GM19324 (cell line): ENCODE measurements at regions not wholly inside any gene's neighbourhood (a gene's known extent, or its start where the extent isn't known, plus 50 kb on each side); places are given as distances from the start of the nearest gene placed in this dataset.

Source experiments
- ATAC-seq: cut with Tn5 transposase; IDR thresholded peaks from one replicate; pipeline ENCODE4 v1.9.1; 2021; ENCODE audit warnings: mild to moderate bottlenecking, moderate library complexity; ENCODE audit not compliant: unreplicated experiment, low FRiP score

DNA sequence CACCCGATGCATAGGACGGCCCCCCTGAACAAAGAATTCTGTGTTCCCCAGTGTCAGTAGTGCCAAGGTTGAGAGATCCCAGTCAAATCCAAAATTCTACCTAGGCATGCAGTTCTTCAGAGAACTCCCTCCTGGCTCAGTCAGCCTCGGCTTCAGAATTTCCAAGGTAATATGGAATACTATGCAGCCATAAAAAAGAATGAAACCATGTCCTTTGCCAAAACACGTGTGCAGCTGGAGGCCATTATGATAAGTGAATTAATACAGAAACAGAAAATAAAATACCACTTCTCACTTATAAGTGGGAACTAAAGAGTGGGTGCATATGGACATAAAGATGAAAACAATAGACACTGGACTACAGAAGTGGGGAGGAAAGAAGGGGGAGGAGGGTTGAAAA, 87.1 kb upstream of the TRIO start:
- ATAC-seq, result no peak

DNA sequence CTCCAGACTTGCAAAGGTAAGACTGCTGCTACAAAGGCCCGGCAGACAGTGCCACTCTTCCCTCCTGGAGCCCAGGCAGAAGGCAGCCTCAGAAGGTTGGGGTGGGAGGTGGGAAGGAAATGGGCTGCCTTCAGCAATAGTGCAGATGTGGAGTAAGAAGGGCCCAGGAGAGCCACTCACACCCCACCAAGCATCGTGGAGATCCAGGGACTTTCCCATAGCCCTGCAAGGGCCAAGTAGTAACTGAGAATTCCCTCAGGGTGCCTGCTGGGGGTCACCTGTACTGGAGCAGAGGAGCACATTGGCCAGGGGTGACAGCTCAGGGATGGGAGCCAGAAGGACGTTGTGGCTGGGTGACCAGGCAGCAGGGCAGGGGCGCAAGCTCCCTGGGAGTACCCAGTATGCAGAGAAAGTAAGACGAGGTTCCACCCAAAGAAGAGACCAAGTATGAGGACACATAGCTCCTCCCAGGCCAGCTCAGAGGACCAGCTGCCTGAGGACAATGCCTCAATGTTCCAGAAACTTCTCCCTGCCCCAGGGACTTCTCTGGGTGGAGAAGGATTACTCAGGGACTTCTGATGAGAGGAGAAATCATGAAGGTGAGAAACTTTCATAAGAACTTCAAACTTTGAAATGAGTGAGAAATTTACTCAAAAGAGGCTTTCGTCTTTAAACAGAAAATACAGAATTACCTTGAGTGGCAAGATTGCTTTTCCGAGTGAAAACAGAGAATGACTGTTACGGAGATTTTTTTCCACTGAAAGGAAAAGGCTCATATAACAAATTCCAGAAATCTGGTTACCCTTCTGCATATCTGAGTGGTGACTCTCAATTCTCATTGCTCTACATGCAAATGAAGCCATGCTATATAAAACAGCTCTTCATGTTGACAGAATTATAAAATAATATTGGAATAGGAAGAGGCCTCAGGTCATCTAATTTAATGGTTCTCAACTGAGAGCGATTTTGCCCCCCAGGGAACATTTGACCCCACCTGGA, 87.9 kb upstream of the TRIO start:
- no peak for ATAC-seq

DNA sequence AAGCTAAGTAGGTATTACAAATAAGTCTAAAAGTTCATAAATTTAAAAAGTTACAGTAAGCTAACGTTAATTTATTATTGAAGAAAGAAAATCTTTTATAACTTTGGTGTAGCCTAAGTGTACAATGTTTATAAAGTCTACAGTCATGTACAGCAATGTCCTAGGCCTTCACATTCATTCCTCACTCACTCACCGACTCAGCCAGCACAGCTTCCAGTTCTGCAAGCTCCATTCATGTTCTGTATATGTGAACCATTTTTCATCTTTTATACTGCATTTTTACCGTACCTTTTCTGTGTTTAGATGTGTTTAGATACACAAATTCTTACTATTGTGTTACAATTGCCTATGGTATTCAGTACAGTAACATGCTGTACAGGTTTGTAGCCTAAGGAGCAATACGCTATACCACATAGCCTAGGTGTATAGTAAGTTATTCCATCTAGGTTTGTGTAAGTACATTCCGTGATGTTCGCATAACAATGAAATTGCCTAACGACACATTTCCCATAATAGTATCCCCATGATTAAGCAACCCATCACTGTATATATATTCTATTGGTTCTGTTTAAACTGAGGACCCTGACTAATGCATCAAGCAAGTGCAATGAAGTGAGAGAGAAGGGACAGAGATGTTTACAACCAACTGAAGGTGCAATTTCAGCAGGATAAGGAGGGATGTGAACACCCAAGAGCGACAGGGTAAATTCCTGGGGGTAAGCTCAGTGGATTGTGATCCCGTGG, 88.9 kb upstream of the TRIO start:
- ATAC-seq, result no peak

DNA sequence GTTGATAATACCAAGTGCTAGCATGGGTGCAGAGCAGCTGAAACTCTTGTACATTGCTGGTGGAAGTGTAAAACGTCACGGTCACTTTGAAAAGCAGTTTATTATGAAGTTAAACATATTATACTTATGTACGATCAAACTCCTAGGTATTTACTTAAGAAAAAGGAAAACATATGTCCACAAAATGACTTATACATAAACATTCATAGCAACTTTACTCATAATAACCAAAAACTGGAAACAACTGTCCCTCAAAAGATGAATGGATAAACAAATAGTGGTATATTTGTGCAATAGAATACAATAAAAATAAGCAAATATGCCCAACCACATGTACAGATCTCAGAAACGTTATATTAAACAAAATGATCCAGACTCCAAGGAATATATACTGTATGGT, 92.3 kb upstream of the TRIO start:
- no peak for ATAC-seq

DNA sequence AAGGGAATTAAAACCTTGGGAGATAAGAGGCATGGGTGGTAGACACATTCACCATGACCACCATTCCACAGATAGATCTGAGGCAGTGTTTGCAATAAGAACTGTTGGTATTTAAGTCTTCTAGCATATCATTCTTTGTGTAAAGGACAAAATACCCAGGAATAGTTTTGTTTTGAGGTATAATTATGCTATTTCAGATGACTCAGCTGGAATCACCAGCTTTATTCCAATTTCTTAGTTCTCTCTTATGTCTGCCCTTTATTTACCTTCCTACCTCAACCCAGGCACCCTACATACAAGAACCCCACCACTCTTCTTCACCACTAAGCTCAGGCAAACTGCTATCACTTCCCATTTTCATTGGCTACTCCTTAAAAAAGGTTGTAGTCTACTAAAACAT, 94.7 kb upstream of the TRIO start:
- ATAC-seq, result no peak

DNA sequence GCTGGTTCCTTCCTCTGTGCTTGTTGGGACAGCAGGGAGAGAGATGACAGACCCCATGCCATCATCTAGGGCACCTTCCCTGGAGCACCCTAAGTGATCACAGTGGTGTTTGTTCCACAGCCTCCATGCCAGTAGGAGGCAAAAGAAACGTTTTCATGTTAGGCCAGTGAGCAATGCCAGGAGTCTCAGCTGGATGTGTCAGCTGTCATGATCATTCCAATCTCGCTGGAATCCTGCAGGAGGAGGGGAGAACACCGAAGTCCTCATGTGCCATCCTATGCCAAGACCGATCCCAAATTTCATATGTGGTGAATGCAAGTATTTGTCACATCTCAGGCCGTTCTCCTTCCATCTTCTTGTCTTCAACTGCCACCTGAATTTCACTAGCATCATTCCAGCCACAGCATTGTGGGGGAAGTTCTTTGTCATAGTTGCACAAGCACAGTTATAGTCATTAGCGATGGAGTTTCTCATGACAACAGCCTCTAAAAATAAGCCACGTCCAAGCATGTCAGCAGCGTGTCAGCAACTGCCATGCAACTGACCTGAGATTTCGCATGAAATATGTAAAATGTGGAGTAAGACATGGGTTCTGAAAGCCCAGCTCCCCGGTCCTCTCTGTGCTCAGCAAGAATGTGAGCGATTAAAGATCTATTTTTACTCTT, 97.2 kb upstream of the DNAH5 start:
- ATAC-seq, result no peak

DNA sequence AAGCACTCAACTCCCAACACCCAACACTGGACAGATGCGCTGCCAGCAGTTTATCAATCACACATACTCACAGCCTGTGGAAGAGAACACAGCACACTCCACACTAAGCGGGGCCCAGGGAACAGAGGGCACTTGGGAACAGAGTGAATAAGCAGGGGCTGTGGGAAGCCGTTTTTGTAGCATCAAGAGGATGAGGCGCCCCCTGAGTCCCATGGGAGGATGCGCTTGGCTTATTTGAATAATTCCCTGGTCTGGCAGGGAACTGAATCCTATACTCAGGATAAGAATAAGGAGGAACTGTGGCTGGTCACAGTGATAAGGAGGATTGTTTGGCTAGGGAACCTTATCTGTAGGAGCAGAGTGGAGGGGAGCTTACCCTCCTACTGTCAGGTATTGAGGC, 96.1 kb upstream of the DNAH5 start:
- no peak for ATAC-seq

DNA sequence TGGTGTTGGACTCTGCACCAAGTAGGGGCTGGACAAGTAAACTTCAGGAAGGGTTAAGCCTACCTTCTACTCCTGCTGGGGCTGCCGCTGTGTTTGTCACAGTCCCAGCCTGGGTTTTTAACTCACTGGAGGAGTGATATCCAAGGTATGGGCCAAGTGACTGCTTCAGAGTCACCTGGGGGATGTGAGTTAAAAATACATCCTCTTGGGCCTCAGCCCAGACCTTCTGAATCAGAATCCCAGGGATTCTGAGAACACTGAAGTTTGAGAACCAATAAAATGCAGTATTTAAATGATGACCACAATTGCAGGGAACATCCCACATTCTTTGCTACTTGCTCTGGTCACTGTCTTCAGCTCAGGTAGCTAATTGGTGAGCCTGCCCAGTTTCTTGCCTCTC, 95.1 kb upstream of the DNAH5 start:
- no peak for ATAC-seq

DNA sequence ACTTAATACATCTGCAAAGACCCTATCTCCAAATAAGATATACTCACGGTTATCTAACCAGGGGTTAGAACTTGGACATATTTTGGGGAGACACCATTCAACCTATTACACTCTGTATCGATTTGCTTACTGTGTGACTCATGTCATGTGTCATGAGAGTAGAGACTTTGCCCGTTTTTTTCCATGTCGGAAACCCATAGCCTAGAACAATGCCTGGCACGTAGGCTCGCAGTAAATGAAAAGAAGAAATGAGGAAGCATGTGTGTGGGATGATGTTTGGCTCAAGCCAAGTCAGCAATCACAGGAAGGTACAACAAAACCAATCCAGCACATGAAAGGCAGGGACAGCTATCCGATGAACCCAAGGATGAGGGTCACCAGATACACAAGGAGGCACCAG, 94.6 kb upstream of the DNAH5 start:
- ATAC-seq, result no peak

DNA sequence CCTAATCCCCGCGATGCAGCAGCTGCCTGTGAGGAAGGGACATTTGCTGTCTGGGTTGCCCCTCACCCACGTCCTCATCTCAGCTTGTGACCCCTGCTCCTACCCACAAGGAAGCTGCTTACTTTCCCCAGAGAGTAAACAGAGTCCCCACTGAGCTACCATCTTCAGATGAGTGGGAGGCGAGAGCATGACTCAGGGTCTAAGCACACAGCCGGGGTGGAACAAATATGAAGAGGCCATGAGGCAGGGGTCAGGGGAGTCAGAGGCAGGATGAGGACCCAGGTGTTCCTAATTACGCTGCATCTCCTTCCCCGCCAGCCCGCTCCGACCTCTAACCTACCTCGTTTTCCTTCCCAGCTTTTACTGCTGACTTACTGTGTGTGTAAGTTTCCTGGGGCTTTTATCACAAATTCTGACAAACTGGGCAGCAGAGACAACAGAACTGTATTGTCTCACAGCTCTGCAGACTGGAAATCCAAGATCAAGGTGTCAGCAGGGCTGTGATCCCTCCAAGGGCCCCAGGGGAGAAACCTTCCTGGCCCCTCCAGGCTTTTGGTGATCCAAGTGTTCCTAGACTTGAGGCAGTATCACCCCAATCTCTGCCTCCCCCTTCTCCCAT, 94.0 kb upstream of the DNAH5 start:
- no peak for ATAC-seq

DNA sequence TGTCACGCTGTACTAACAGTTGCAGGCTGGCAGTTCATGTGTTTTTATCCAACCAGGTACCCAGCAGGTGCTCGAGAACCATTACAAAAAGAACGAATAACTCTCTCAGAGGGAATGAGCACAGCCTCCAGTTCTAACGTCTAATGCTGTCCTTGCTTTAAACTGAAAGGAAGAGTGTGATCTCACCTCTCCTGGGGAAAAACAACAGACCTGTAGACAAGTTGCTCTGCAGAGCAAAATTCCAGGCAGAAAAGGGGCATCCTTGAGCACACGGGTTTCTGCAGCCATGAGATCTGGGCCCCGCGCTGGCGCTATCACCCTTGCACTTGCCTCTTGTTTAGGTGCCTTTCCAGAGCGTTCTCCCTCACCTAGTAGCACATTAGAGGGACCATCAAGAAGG, 92.5 kb upstream of the DNAH5 start:
- no peak for ATAC-seq

DNA sequence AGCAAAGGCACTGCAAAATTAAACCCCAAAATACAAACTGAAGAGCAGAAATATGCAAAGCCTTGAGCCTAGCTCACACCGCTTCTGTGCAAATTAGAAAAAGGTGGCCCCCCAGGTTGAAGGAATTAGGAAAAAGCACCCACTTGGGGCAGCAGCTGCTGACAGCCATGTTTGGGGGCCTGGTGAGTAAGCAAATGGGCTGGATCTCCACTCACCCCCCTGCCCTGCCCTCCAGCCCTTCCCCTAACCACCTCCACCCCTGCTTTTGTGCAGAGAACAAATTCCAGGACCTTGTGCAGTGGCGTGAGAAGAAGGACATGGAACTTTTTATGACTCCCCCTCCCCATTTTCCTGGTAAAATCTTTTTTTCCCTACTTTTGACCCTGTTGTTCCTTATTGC, 92.0 kb upstream of the DNAH5 start:
- ATAC-seq, result no peak

DNA sequence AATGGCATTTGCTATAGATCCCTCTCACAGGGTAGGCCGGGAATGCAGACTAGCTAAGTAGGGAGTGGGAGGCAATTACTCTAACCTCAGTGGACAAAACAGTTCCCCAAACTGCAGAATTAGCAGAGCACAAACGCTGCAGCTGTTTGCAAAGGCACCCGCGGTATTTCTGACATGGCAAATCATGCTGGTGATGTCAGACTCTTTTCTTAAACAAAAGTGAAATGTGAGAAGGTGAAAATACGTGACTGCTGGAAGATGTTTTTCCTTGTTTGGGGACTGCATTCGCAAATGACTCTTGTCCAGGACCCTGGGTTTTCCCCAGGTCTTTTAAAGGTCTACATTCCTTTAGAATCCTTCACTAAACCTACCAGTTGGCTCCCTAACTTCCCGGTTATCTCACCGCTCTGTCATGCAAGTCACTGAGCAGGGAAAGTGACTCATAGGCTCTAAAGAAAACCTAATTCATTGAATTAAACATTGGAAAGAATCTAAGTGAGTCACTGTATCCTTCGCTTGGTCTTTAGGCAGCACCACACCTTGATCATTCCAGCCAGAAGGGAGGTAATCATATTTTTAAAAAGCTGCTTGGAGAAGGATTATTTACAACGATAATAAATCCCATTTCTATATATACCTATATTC, 91.5 kb upstream of the DNAH5 start:
- ATAC-seq, result no peak

DNA sequence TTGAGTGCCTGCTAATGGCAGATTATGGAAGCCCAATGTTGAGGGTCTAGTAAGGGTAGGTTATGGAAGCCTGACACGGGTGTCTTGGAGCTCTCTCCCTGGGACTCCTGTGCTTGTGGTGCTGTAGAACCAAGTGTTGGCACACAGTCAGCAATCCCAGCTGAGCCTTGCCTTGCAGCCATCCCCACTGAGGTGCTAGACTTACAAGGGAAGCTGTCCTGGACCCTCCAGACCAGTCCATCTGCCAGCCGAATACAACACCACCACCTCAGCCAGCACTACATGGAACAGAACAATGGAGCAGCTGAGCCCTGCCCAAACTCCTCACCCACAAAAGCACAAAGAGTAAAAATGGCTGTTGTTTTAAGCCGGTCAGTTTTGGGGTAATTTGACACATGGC, 90.5 kb upstream of the DNAH5 start:
- ATAC-seq, result no peak

DNA sequence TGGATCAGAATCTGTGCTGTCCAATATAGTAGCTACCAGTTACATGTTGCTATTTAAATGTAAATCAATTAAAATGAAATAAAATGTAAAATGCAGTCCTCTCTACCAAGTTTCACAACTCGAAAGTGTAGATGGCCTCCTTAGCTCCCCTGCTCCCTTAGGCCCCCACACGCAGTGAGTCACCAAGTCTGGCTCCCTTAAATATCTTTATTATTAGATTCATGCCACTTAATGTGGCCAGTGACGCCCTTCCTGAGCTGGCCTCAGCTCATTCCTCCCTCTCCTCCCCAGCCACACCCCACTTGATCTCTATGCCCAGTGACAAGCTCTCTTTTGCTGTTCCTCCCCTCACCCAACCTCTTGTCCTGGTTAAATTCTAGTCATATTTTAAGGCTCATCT, 88.4 kb upstream of the DNAH5 start:
- no peak for ATAC-seq

DNA sequence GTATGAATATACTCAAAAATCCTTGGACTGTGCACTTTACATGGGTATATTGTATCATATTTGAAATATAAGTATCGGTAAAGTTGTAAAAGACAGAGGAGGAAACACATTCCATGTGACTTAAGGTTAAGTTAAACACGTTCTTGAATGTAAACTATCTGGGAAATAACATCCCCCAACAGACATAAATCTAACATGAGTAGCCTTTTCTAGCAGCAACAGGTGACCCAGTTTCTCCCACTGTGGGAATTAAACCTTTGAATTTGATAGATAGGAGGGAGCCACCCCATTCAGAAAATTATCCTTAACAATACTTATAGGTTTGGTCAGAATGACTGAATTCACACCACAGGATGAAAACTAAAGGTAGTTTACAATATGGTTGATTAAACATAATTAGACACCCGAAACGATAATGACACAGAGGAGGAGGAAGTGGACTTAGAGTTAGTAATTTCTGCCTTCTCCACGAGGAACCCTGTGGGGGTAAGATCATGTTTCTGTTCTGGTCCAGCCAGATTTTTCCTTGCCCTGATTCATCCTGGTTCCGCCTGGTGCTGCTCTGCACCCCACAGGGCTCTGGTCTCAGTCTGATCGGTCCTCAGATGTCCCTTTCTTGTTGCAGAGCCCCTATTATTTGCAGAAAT, 84.6 kb upstream of the DNAH5 start:
- no peak for ATAC-seq

DNA sequence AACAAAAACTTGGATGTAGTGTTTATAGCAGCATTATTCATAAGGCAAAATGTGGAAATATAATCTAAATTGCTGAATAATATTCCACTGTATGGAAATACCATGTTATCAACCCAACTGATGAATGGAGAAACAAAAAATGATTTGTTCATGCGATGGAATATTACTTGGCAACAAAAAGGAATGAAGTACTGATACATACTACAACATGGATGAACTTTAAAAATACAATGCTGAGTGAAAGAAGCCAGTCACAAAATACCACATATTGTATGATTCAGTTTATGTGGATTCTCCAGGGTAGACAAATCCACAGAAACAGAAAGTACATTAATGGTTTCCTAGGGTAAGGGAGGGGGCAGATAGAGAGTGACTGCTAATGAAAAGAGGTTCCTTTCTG, 83.7 kb upstream of the DNAH5 start:
- ATAC-seq, result no peak

DNA sequence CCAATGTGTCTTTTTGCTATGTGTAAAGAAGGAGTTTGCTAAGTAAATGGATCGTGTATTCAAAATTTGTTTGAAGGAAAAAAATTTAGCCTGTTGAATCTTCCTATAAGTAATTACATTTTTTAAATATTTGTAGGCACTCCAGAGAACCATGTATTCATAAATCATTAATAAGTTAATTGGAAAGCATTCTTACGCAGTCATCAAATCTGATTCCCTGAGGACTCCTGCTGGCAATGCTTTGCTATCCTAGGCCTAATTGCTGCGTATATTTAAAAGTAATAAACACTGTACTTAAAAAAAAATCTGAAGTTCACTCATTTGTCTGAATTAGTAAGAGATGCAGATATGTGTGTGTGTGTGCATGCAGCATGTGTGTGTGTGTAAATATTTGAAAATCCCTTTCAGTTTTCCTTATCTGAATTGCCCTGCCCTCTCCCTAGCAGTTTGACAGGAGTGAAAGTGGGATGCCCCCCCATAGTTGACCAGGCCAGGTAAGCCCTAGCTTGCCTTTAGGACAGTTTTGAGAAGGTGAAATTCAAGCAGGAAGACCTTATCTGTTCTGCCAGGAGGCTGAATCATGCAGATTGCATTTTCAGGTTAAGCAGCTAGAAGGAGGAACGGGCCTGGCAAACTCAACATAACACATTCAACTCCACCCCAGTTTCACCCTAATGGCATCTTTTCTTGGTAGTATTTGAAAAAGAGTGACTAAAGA, 81.2 kb upstream of the DNAH5 start:
- ATAC-seq, result no peak

DNA sequence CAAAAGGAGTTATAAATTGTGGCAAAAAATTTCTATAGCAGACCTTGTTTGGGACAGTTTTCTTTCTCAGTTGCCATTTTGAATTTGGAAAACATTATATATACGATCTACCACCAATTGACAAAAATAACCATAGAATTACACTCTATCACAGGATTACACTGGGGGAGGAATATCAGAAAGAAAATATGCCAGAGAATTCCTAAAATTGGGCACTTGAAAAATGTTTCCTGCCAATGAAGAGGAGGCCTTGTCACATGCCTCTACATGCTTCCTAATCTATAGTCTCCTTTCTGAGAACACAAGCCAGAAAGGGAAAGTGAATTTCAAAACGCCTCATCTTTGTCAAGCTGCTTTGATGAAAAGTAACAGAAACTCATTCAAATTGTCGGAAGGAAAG, 78.5 kb upstream of the DNAH5 start:
- ATAC-seq, result no peak
